Amniotic stem cell (primary cell): ENCODE measurements at regions not wholly inside any gene's neighbourhood (a gene's known extent, or its start where the extent isn't known, plus 50 kb on each side); places are given as distances from the start of the nearest gene placed in this dataset.
"Not testable (repeated sequence)": the region's sequence is repeated elsewhere in the genome, so short reads cannot be mapped to it uniquely, and the experiment has no call there.

Experiments
- DNase-seq: peaks from one replicate; lab custom pipeline; 2025; lab: John Stamatoyannopoulos, UW

GRCh38 chr16:62899737-62900136 lies 863.5 kb upstream of the CDH8 start:
- no peak for DNase-seq

- no peak for DNase-seq
Observed at GRCh38 chr16:62889097-62889496, 852.9 kb upstream of the CDH8 start.

- no peak for DNase-seq
Observed at GRCh38 chr16:62883509-62883908, 847.3 kb upstream of the CDH8 start.

- no peak for DNase-seq
Observed at GRCh38 chr16:62882552-62883221, 846.4 kb upstream of the CDH8 start.

GRCh38 chr16:62876133-62876532 lies 839.9 kb upstream of the CDH8 start:
- DNase-seq = no peak

- no peak for DNase-seq
Observed at GRCh38 chr16:62872339-62872738, 836.1 kb upstream of the CDH8 start.

GRCh38 chr16:62870554-62870953 lies 834.3 kb upstream of the CDH8 start:
- no peak for DNase-seq

GRCh38 chr16:62869837-62870236 lies 833.6 kb upstream of the CDH8 start:
- DNase-seq = no peak

GRCh38 chr16:62863139-62863538 lies 826.9 kb upstream of the CDH8 start:
- DNase-seq = no peak

GRCh38 chr16:62853887-62854286 lies 817.6 kb upstream of the CDH8 start:
- DNase-seq = no peak

- DNase-seq = no peak
Observed at GRCh38 chr16:62846399-62847057, 810.3 kb upstream of the CDH8 start.

- DNase-seq = no peak
Observed at GRCh38 chr16:62832214-62832613, 796.0 kb upstream of the CDH8 start.

GRCh38 chr16:62831235-62831850 lies 795.1 kb upstream of the CDH8 start:
- no peak for DNase-seq

GRCh38 chr16:62829607-62830006 lies 793.4 kb upstream of the CDH8 start:
- DNase-seq = no peak

- DNase-seq = no peak
Observed at GRCh38 chr16:62829084-62829483, 792.8 kb upstream of the CDH8 start.

- DNase-seq = no peak
Observed at GRCh38 chr16:62821824-62822223, 785.6 kb upstream of the CDH8 start.

GRCh38 chr16:62816971-62817519 lies 780.8 kb upstream of the CDH8 start:
- no peak for DNase-seq

- no peak for DNase-seq
Observed at GRCh38 chr16:62814891-62815290, 778.7 kb upstream of the CDH8 start.

- no peak for DNase-seq
Observed at GRCh38 chr16:62805221-62805857, 769.1 kb upstream of the CDH8 start.

GRCh38 chr16:62794724-62795123 lies 758.5 kb upstream of the CDH8 start:
- no peak for DNase-seq

GRCh38 chr16:62780081-62780480 lies 743.8 kb upstream of the CDH8 start:
- DNase-seq = not testable (repeated sequence)

GRCh38 chr16:62764572-62764971 lies 728.3 kb upstream of the CDH8 start:
- no peak for DNase-seq

GRCh38 chr16:62760398-62760797 lies 724.2 kb upstream of the CDH8 start:
- DNase-seq = no peak
